Fibroblast of villous mesenchyme (primary cell): ENCODE measurements at regions not wholly inside any gene's neighbourhood (a gene's known extent, or its start where the extent isn't known, plus 50 kb on each side); places are given as distances from the start of the nearest gene placed in this dataset.

Source experiments
- DNase-seq: peaks from one replicate; pipeline ENCODE4 v3.0.0-alpha.2; 2010; ENCODE audit warnings: low read depth
- H3K4me3 ChIP-seq: 2 replicates; pipeline ENCODE4 v1.5.1; 2011; ENCODE audit warnings: low read depth, mild to moderate bottlenecking, low read length
- CTCF ChIP-seq: IDR thresholded peaks from 2 replicates; pipeline ENCODE4 v1.5.1; 2012; ENCODE audit warnings: low read depth, mild to moderate bottlenecking, low read length; ENCODE audit not compliant: insufficient read depth

DNA sequence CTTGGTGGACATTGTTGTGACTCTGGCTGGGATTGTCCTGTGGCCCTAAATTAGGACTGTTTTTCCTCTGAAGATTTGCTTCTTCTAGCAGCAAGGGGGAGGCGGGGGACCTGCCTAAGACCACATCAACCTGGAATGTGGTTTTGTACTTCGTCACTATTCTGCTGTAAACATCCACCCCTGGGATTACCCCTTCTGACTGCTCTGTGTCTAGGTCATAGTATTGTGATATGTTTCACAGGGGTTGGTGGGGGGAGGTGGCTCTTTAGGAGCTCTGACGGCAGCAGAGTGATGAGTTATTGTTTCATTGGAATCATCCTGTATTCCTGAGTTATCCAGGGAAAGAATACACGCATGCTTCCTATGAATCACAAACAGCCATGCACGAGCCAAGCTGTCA is 226.4 kb upstream of the MYT1L start:
- no peak for DNase-seq
- TF ChIP-seq CTCF: no peak
- no peak overlapping the region for H3K4me3 ChIP-seq

GRCh38 chr2:2550856-2551255 is 219.8 kb upstream of the MYT1L start:
- H3K4me3 ChIP-seq: no peak overlapping the region
- no peak for TF ChIP-seq CTCF
- no peak for DNase-seq

DNA sequence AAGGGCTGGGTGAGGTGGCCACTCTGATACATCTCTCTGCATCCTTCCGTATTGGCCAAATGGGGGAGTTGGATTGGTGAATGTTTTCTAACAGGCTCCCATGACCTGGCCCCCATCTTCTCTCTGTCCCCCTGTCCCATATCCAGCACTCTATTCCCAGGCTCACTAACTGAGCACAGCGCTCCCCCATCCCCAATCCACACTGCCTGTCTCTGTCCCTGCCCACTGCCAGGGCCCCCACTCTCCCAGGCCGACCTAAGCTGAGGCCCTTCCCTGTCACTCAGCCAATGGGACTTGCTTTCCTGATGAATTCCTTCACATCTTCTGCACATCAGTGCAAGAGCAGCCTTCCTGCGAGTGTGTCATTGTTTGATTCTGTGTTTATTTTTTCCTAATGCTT is 216.8 kb upstream of the MYT1L start:
- TF ChIP-seq CTCF: no peak
- no peak overlapping the region for H3K4me3 ChIP-seq
- no peak for DNase-seq

GRCh38 chr2:2547451-2547850 is 216.4 kb upstream of the MYT1L start:
- DNase-seq: no peak
- no peak for TF ChIP-seq CTCF
- H3K4me3 ChIP-seq: no peak overlapping the region

GRCh38 chr2:2546046-2546445 is 215.0 kb upstream of the MYT1L start:
- H3K4me3 ChIP-seq: no peak overlapping the region
- TF ChIP-seq CTCF: no peak
- no peak for DNase-seq

DNA sequence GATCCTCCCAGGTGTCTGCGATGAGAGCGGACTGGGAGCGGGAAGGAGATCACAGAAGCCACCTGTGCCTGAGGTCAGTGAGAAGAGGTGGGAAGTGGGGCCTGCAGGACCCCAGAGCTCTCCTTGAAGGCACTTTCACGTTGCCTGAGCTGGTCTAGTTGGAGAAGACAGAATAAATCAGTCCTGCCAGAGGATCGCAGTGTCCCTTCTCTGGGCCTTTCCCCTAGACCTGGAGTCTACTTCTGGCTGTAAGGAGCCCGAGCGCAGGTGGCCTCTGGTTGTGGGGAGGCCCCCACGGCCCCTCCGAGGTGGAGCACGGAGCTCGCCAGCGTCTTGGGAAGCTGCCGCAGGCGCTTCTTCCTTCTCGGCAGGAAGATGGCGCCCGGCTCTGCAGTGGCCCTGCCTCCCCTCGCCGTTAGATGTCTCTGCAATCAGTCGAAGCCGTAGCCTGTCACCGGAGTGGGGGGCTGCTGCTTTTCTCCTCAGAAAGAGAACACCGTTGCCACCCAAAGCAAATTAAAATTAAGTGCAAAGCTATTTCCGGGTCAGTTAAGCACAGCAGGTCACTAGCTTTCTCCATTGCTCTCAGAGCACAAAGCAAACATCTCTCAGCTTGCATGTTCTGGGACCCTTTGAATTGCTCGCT is 212.0 kb upstream of the MYT1L start:
- no peak for DNase-seq
- no peak for TF ChIP-seq CTCF
- no peak overlapping the region for H3K4me3 ChIP-seq

DNA sequence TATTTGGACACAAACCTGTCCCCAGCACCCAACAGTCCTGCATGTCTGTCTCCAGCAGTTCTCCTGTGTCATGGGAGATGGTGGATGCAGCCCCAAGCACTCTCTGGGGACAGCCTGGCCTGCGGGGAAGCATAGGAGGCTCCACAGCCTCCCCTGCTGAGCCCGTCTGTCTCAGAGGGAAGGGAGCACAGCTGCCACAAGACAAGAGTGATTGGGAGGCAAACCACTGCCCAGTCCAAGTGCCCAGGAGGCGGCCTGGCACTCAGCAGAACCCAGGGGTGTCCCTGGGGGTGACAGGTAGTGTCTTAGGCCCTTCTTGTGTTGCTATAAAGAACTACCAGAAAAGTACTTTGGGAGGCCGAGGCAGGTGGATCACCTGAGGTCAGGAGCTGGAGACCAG is 211.2 kb upstream of the MYT1L start:
- DNase-seq: no peak
- TF ChIP-seq CTCF: no peak
- no peak overlapping the region for H3K4me3 ChIP-seq
